ENCODE measurements at regions not wholly inside any gene's neighbourhood (a gene's known extent, or its start where the extent isn't known, plus 50 kb on each side); places are given as distances from the start of the nearest gene placed in this dataset.

DNA sequence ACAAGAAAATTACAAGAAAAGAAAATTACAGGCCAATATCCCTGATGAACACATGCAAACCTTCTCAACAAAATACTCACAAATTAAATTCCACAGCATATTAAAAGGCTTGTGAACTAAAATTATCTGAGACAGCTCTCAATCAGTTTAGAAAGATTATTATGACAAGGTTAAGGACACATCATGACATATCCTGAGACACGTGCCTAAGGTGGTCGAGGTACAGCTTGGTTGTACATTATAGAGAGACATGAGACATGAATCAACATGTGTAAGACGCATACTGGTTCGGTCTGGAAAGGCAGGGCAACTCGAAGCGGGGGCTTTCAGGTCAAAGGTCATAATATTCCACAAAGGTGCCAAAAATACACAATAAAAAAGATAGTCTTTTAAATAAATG, 598.3 kb upstream of the REG3G start:
- no peak for DNase-seq (ENCODE audit: low spot score)
- H3K9me3 ChIP-seq (ENCODE audit: control insufficient read depth in 4 of 4, low read length in 3 of 4) = peaks cover 0 to 3% (median 0%) of the 10 kb centered on the region in 4 donors
- H3K27ac ChIP-seq (ENCODE audit: low read depth in 1 of 2, low read length in 2 of 2) = no peak overlapping the region
- no peaks in the 10 kb centered on the region for H3K36me3 ChIP-seq (ENCODE audit: control insufficient read depth in 4 of 4, insufficient read depth in 3 of 4, low read depth in 1 of 4, low read length in 3 of 4)
- H3K4me3 ChIP-seq (ENCODE audit: low read depth in 1 of 3, low read length in 3 of 3) = no peak overlapping the region
- TF ChIP-seq RAD21 (IDR thresholded peaks at IDR 0.05) (no peak), GABPA (IDR thresholded peaks at IDR 0.05 in 1 of 2, conservative IDR thresholded peaks at IDR 0.05 in 1 of 2) (no peak), JUND (IDR thresholded peaks at IDR 0.05) (no peak), HNF4G (IDR thresholded peaks at IDR 0.05) (no peak), FOXA2 (IDR thresholded peaks at IDR 0.05) (no peak), EGR1 (IDR thresholded peaks at IDR 0.05; ENCODE audit: low read depth in 2 of 2) (no peak)
- TF ChIP-seq, protein P1, sequence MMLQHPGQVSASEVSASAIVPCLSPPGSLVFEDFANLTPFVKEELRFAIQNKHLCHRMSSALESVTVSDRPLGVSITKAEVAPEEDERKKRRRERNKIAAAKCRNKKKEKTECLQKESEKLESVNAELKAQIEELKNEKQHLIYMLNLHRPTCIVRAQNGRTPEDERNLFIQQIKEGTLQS (IDR thresholded peaks at IDR 0.05) = no peak
- H3K9ac ChIP-seq (ENCODE audit: low read depth in 1 of 2, low read length in 2 of 2) = no peak overlapping the region
- no peaks in the 10 kb centered on the region for H3K4me1 ChIP-seq (ENCODE audit: control insufficient read depth in 4 of 4, insufficient read depth in 4 of 4, low read length in 3 of 4)
- 80% methylated on average over 6 of the region's 6 CpGs for WGBS
- no peaks in the 10 kb centered on the region for H3K27me3 ChIP-seq (ENCODE audit: control insufficient read depth in 4 of 4, insufficient read depth in 4 of 4, low read length in 3 of 4)

DNA sequence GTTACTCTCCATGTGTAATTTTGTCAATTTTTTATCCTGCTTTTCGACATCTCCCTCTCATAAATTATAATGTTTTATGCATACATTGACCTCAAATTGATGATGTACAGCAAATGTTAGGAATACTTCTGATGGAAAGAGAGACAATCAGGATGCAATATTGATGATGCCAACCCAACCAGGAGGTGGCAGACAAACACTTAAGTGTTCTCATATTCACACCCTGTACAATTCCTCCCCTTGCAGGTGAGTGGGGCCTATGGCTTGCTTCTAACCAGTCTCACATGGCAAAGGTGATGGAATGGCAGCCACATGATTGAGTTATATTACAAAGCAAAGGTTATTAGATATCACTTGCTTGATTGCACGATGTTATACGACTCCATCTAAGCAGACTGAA, 594.3 kb upstream of the REG3G start:
- DNase-seq (ENCODE audit: low spot score) = no peak
- H3K36me3 ChIP-seq (ENCODE audit: control insufficient read depth in 4 of 4, insufficient read depth in 3 of 4, low read depth in 1 of 4, low read length in 3 of 4) = no peaks in the 10 kb centered on the region
- H3K27me3 ChIP-seq (ENCODE audit: control insufficient read depth in 4 of 4, insufficient read depth in 4 of 4, low read length in 3 of 4) = no peaks in the 10 kb centered on the region
- H3K4me3 ChIP-seq (ENCODE audit: low read depth in 1 of 3, low read length in 3 of 3) = no peak overlapping the region
- TF ChIP-seq NR2F2 (IDR thresholded peaks at IDR 0.05) (no peak), SP1 (IDR thresholded peaks at IDR 0.05) (no peak), HNF4G (IDR thresholded peaks at IDR 0.05) (no peak), YY1 (IDR thresholded peaks at IDR 0.05) (no peak), TAF1 (conservative IDR thresholded peaks at IDR 0.05) (no peak), HNF4A (conservative IDR thresholded peaks at IDR 0.05) (no peak), RXRA (IDR thresholded peaks at IDR 0.05) (no peak), FOXA2 (IDR thresholded peaks at IDR 0.05) (no peak), RAD21 (IDR thresholded peaks at IDR 0.05) (no peak), JUND (IDR thresholded peaks at IDR 0.05) (no peak), GABPA (IDR thresholded peaks at IDR 0.05 in 1 of 2, conservative IDR thresholded peaks at IDR 0.05 in 1 of 2) (no peak)
- TF ChIP-seq, protein P1 (IDR thresholded peaks at IDR 0.05) = no peak
- TF ChIP-seq, protein P2, sequence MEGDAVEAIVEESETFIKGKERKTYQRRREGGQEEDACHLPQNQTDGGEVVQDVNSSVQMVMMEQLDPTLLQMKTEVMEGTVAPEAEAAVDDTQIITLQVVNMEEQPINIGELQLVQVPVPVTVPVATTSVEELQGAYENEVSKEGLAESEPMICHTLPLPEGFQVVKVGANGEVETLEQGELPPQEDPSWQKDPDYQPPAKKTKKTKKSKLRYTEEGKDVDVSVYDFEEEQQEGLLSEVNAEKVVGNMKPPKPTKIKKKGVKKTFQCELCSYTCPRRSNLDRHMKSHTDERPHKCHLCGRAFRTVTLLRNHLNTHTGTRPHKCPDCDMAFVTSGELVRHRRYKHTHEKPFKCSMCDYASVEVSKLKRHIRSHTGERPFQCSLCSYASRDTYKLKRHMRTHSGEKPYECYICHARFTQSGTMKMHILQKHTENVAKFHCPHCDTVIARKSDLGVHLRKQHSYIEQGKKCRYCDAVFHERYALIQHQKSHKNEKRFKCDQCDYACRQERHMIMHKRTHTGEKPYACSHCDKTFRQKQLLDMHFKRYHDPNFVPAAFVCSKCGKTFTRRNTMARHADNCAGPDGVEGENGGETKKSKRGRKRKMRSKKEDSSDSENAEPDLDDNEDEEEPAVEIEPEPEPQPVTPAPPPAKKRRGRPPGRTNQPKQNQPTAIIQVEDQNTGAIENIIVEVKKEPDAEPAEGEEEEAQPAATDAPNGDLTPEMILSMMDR (IDR thresholded peaks at IDR 0.05; ENCODE audit: low read depth, low read length, missing input control) = no peak
- TF ChIP-seq, protein P3, sequence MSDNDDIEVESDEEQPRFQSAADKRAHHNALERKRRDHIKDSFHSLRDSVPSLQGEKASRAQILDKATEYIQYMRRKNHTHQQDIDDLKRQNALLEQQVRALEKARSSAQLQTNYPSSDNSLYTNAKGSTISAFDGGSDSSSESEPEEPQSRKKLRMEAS (IDR thresholded peaks at IDR 0.05) = no peak
- TF ChIP-seq, protein P4, sequence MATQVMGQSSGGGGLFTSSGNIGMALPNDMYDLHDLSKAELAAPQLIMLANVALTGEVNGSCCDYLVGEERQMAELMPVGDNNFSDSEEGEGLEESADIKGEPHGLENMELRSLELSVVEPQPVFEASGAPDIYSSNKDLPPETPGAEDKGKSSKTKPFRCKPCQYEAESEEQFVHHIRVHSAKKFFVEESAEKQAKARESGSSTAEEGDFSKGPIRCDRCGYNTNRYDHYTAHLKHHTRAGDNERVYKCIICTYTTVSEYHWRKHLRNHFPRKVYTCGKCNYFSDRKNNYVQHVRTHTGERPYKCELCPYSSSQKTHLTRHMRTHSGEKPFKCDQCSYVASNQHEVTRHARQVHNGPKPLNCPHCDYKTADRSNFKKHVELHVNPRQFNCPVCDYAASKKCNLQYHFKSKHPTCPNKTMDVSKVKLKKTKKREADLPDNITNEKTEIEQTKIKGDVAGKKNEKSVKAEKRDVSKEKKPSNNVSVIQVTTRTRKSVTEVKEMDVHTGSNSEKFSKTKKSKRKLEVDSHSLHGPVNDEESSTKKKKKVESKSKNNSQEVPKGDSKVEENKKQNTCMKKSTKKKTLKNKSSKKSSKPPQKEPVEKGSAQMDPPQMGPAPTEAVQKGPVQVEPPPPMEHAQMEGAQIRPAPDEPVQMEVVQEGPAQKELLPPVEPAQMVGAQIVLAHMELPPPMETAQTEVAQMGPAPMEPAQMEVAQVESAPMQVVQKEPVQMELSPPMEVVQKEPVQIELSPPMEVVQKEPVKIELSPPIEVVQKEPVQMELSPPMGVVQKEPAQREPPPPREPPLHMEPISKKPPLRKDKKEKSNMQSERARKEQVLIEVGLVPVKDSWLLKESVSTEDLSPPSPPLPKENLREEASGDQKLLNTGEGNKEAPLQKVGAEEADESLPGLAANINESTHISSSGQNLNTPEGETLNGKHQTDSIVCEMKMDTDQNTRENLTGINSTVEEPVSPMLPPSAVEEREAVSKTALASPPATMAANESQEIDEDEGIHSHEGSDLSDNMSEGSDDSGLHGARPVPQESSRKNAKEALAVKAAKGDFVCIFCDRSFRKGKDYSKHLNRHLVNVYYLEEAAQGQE (IDR thresholded peaks at IDR 0.05) = no peak
- H3K4me1 ChIP-seq (ENCODE audit: control insufficient read depth in 4 of 4, insufficient read depth in 4 of 4, low read length in 3 of 4) = no peaks in the 10 kb centered on the region
- H3K9ac ChIP-seq (ENCODE audit: low read depth in 1 of 2, low read length in 2 of 2) = no peak overlapping the region
- H3K9me3 ChIP-seq (ENCODE audit: control insufficient read depth in 4 of 4, low read length in 3 of 4) = no peaks in the 10 kb centered on the region
- H3K27ac ChIP-seq (ENCODE audit: low read depth in 1 of 2, low read length in 2 of 2) = no peak overlapping the region
- WGBS = 64% methylated on average over 3 of the region's 3 CpGs
